MM.1S (cell line): ENCODE measurements at regions not wholly inside any gene's neighbourhood (a gene's known extent, or its start where the extent isn't known, plus 50 kb on each side); places are given as distances from the start of the nearest gene placed in this dataset.

Source experiments
- EZH2phosphoT487 ChIP-seq: fragments of 300-600 bp; sonication (generic); IDR thresholded peaks from 2 replicates; pipeline ENCODE4 v1.6.1; 2018; ENCODE audit warnings: antibody characterized with exemption, low read length
- TF ChIP-seq, protein P1 (sequence below): fragments of 300-600 bp; sonication (generic); IDR thresholded peaks from 2 replicates; pipeline ENCODE4 v1.5.1; 2016; ENCODE audit warnings: antibody characterized with exemption, low read length, mixed read lengths

DNA sequence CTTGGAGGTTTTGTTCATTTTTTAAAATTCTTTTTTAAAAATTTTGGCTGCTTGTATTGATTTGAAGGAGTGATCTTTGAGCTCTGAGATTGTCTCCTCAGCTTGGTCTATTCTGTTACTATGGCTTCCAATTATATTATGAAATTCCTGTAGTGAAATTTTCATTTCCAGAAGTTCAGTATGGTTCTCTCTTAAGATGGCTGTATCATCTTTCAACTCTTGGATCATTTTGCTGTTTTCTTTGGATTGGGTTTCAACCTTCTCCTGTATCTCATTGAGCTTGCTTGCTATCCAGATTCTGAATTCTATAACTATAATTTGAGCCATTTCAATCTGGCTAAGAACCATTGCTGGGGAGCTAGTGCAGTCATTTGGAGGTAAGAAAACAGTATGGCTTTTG is 270.8 kb upstream of the NT5C1B start:
- TF ChIP-seq, protein P1, sequence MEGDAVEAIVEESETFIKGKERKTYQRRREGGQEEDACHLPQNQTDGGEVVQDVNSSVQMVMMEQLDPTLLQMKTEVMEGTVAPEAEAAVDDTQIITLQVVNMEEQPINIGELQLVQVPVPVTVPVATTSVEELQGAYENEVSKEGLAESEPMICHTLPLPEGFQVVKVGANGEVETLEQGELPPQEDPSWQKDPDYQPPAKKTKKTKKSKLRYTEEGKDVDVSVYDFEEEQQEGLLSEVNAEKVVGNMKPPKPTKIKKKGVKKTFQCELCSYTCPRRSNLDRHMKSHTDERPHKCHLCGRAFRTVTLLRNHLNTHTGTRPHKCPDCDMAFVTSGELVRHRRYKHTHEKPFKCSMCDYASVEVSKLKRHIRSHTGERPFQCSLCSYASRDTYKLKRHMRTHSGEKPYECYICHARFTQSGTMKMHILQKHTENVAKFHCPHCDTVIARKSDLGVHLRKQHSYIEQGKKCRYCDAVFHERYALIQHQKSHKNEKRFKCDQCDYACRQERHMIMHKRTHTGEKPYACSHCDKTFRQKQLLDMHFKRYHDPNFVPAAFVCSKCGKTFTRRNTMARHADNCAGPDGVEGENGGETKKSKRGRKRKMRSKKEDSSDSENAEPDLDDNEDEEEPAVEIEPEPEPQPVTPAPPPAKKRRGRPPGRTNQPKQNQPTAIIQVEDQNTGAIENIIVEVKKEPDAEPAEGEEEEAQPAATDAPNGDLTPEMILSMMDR = no peak
- no peak for TF ChIP-seq EZH2phosphoT487
